Thyroid gland (tissue), 4 donors: ENCODE measurements at regions not wholly inside any gene's neighbourhood (a gene's known extent, or its start where the extent isn't known, plus 50 kb on each side); places are given as distances from the start of the nearest gene placed in this dataset.

Experiments
- POLR2A ChIP-seq, 2 donors: fragments of 450-650 bp; IDR thresholded peaks; one replicate each; pipeline ENCODE4 v1.6.1; 2017; ENCODE audit warnings: antibody characterized with exemption in 2 of 2, mild to moderate bottlenecking in 2 of 2, moderate library complexity in 1 of 2
- TF ChIP-seq, protein P1 (sequence below), 6 experiments: fragments of 200-600 bp in 3 of 6; fragments of 450-650 bp in 3 of 6; sonication (generic) in 3 of 6; IDR thresholded peaks; one replicate each; pipeline ENCODE4 v1.5.1; 2016 to 2019; ENCODE audit warnings: antibody characterized with exemption in 6 of 6, mild to moderate bottlenecking in 2 of 6, inconsistent platforms in 1 of 6, moderate library complexity in 1 of 6

DNA sequence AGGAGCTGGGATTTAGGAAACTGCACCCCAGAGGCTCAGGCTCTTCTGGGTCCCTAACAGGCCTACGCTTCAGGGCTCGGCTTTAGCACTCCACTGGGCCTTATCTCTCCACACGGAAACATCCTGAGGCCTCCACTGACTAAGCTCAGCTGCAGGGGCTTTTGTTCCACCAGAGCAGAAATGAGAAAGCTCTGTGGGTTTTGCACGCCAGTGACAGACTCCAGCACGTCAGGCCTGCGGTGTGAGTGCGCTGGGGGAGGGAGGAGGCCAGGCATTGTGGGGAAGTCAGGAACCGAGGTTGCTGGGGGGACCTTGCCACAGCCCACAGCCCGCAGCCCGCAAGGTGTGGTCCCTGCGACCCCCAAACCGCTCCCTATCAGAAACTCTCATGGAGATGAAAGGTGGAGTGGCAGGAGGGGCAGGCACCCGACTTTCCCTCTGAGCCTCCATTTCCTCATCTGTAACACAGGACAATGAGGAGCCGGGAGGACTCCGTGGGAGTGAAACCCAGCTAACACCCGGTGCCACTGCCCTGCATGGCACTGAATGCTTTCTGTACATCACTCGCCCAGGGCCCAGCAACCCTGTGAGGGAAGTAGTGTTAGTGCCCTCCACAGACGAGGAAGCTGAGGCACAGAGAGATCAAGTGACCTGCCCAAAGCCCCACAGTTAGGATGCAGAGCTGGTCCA lies 106.5 kb downstream of the TPRA1 start:
- TF ChIP-seq, protein P1, sequence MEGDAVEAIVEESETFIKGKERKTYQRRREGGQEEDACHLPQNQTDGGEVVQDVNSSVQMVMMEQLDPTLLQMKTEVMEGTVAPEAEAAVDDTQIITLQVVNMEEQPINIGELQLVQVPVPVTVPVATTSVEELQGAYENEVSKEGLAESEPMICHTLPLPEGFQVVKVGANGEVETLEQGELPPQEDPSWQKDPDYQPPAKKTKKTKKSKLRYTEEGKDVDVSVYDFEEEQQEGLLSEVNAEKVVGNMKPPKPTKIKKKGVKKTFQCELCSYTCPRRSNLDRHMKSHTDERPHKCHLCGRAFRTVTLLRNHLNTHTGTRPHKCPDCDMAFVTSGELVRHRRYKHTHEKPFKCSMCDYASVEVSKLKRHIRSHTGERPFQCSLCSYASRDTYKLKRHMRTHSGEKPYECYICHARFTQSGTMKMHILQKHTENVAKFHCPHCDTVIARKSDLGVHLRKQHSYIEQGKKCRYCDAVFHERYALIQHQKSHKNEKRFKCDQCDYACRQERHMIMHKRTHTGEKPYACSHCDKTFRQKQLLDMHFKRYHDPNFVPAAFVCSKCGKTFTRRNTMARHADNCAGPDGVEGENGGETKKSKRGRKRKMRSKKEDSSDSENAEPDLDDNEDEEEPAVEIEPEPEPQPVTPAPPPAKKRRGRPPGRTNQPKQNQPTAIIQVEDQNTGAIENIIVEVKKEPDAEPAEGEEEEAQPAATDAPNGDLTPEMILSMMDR (IDR thresholded peaks at IDR 0.05), result no peak
- no peak for TF ChIP-seq POLR2A (IDR thresholded peaks at IDR 0.05)
